ENCODE measurements at regions not wholly inside any gene's neighbourhood (a gene's known extent, or its start where the extent isn't known, plus 50 kb on each side); places are given as distances from the start of the nearest gene placed in this dataset.

- Histone ChIP-seq H3K4me3 (ENCODE audit: control insufficient read depth in 1 of 2, extremely low read depth in 1 of 2, low read length in 1 of 2) (no peak overlapping the region), H3K27me3 (replicated peaks in 1 of 2; ENCODE audit: control insufficient read depth in 2 of 2, extremely low read depth in 1 of 2, insufficient read depth in 2 of 2, low read length in 1 of 2) (no peaks in the 10 kb centered on the region), H3K9me3 (no peaks in the 10 kb centered on the region), H3K27ac (ENCODE audit: low read length) (no peak overlapping the region), H3K36me3 (ENCODE audit: control insufficient read depth in 2 of 2, extremely low read depth in 1 of 2, insufficient read depth in 1 of 2, low read length in 1 of 2) (no peaks in the 10 kb centered on the region), H3K4me1 (ENCODE audit: control insufficient read depth in 1 of 2, extremely low read depth in 1 of 2, insufficient read depth in 2 of 2, low read length in 2 of 2) (peaks cover 7 to 10% of the 10 kb centered on the region in 2 experiments)
- no CpG with 5 or more reads among the region's 1 CpG for WGBS (ENCODE audit: insufficient coverage)
- peaks cover 48 to 58% (median 53%) of the 10 kb centered on the region in 3 donors for H3K4me1 Mint-ChIP-seq
- ChIA-PET CTCF (interaction anchor here (0.6 to 2.2 kb wide), 16 partner anchors 69 to 249 kb away, joined by 3 to 33 read pairs (median 4); no protein-coding TSS in a partner anchor), POLR2A (interaction anchor here in 1 of 2 donors (0.6 kb wide), 1 partner anchor 81 kb away, joined by 4 read pairs; no protein-coding TSS in a partner anchor)
- DNase-seq (peak in 16 of 35 experiments; percentile 9 to 65 (median 14)), ATAC-seq (replicated peaks in 1 of 4) (peak in 3 of 4 experiments; percentile 45 to 63 (median 60))
- H3K27ac Mint-ChIP-seq = no peak overlapping the region
- no peaks in the 10 kb centered on the region for H3K36me3 Mint-ChIP-seq
- H3K4me3 Mint-ChIP-seq = no peak overlapping the region
- H3K9me3 Mint-ChIP-seq = no peaks in the 10 kb centered on the region
- H3K27me3 Mint-ChIP-seq = no peaks in the 10 kb centered on the region
These were observed 128.4 kb downstream of the RAP2B start for GRCh38 chr3:153290268-153291015.

GRCh38 chr3:153291059-153291685 lies 129.1 kb downstream of the RAP2B start:
- ATAC-seq (replicated peaks in 1 of 4) = peak in 2 of 4 experiments; percentile 58 to 77
- WGBS (ENCODE audit: insufficient coverage) = 17% methylated on average over 1 of the region's 3 CpGs
- Histone ChIP-seq H3K27ac (ENCODE audit: low read length) (no peak overlapping the region), H3K4me3 (ENCODE audit: control insufficient read depth in 1 of 2, extremely low read depth in 1 of 2, low read length in 1 of 2) (no peak overlapping the region), H3K9me3 (no peaks in the 10 kb centered on the region), H3K27me3 (replicated peaks in 1 of 2; ENCODE audit: control insufficient read depth in 2 of 2, extremely low read depth in 1 of 2, insufficient read depth in 2 of 2, low read length in 1 of 2) (no peaks in the 10 kb centered on the region), H3K4me1 (ENCODE audit: control insufficient read depth in 1 of 2, extremely low read depth in 1 of 2, insufficient read depth in 2 of 2, low read length in 2 of 2) (peaks cover 4 to 10% of the 10 kb centered on the region in 2 experiments), H3K36me3 (ENCODE audit: control insufficient read depth in 2 of 2, extremely low read depth in 1 of 2, insufficient read depth in 1 of 2, low read length in 1 of 2) (no peaks in the 10 kb centered on the region)
- ChIA-PET CTCF (interaction anchor here (0.6 to 2.2 kb wide), 10 partner anchors 70 to 248 kb away, joined by 3 to 33 read pairs (median 6); no protein-coding TSS in a partner anchor), POLR2A (interaction anchor here in 1 of 2 donors (0.6 kb wide), 1 partner anchor 82 kb away, joined by 4 read pairs; no protein-coding TSS in a partner anchor)
- H3K4me1 Mint-ChIP-seq = peaks cover 40 to 51% (median 45%) of the 10 kb centered on the region in 3 donors
- DNase-seq = peak in 1 of 35 experiments; percentile 50
- H3K27ac Mint-ChIP-seq = no peak overlapping the region
- no peaks in the 10 kb centered on the region for H3K27me3 Mint-ChIP-seq
- no peaks in the 10 kb centered on the region for H3K36me3 Mint-ChIP-seq
- no peaks in the 10 kb centered on the region for H3K9me3 Mint-ChIP-seq
- no peak overlapping the region for H3K4me3 Mint-ChIP-seq

- WGBS (ENCODE audit: insufficient coverage) = no CpG with 5 or more reads among the region's 5 CpGs
- Mint-ChIP-seq H3K36me3 (no peaks in the 10 kb centered on the region), H3K4me1 (peaks cover 28 to 41% (median 33%) of the 10 kb centered on the region in 3 donors), H3K27ac (no peak overlapping the region), H3K9me3 (no peaks in the 10 kb centered on the region), H3K27me3 (no peaks in the 10 kb centered on the region), H3K4me3 (no peak overlapping the region)
- POLR2A ChIA-PET = no interaction called here
- H3K4me3 ChIP-seq (ENCODE audit: control insufficient read depth in 1 of 2, extremely low read depth in 1 of 2, low read length in 1 of 2) = no peak overlapping the region
- ATAC-seq (replicated peaks in 1 of 4) = no peak
- no peaks in the 10 kb centered on the region for H3K27me3 ChIP-seq (replicated peaks in 1 of 2; ENCODE audit: control insufficient read depth in 2 of 2, extremely low read depth in 1 of 2, insufficient read depth in 2 of 2, low read length in 1 of 2)
- no peak for DNase-seq
- H3K36me3 ChIP-seq (ENCODE audit: control insufficient read depth in 2 of 2, extremely low read depth in 1 of 2, insufficient read depth in 1 of 2, low read length in 1 of 2) = no peaks in the 10 kb centered on the region
- H3K27ac ChIP-seq (ENCODE audit: low read length) = no peak overlapping the region
- CTCF ChIA-PET = interaction anchor here in 1 of 2 donors (1.0 kb wide), 1 partner anchor 128 kb away, joined by 3 read pairs; no protein-coding TSS in a partner anchor
- H3K9me3 ChIP-seq = no peaks in the 10 kb centered on the region
- H3K4me1 ChIP-seq (ENCODE audit: control insufficient read depth in 1 of 2, extremely low read depth in 1 of 2, insufficient read depth in 2 of 2, low read length in 2 of 2) = peaks cover 4 to 10% of the 10 kb centered on the region in 2 experiments
These were observed 131.2 kb downstream of the RAP2B start for GRCh38 chr3:153293265-153293664.

GRCh38 chr3:153295901-153296300 lies 133.9 kb downstream of the RAP2B start:
- CTCF ChIA-PET = interaction anchor here in 1 of 2 donors (0.6 to 1.5 kb wide), 3 partner anchors 10 to 131 kb away, joined by 3 to 5 read pairs (median 3); no protein-coding TSS in a partner anchor
- H3K4me1 Mint-ChIP-seq = peaks cover 8 to 16% (median 10%) of the 10 kb centered on the region in 3 donors
- no peaks in the 10 kb centered on the region for H3K27me3 ChIP-seq (replicated peaks in 1 of 2; ENCODE audit: control insufficient read depth in 2 of 2, extremely low read depth in 1 of 2, insufficient read depth in 2 of 2, low read length in 1 of 2)
- POLR2A ChIA-PET = interaction anchor here (0.5 to 0.6 kb wide), 2 partner anchors 65 to 321 kb away, joined by 3 to 12 read pairs; no protein-coding TSS in a partner anchor
- no peaks in the 10 kb centered on the region for H3K36me3 Mint-ChIP-seq
- DNase-seq (no peak), ATAC-seq (replicated peaks in 1 of 4) (no peak)
- no peak overlapping the region for H3K4me3 ChIP-seq (ENCODE audit: control insufficient read depth in 1 of 2, extremely low read depth in 1 of 2, low read length in 1 of 2)
- H3K9me3 Mint-ChIP-seq = no peaks in the 10 kb centered on the region
- no peaks in the 10 kb centered on the region for H3K9me3 ChIP-seq
- peaks cover 0 to 3% of the 10 kb centered on the region in 2 experiments for H3K4me1 ChIP-seq (ENCODE audit: control insufficient read depth in 1 of 2, extremely low read depth in 1 of 2, insufficient read depth in 2 of 2, low read length in 2 of 2)
- no peak overlapping the region for H3K27ac ChIP-seq (ENCODE audit: low read length)
- no peaks in the 10 kb centered on the region for H3K27me3 Mint-ChIP-seq
- no peaks in the 10 kb centered on the region for H3K36me3 ChIP-seq (ENCODE audit: control insufficient read depth in 2 of 2, extremely low read depth in 1 of 2, insufficient read depth in 1 of 2, low read length in 1 of 2)
- no peak overlapping the region for H3K27ac Mint-ChIP-seq
- H3K4me3 Mint-ChIP-seq = no peak overlapping the region

- no peaks in the 10 kb centered on the region for H3K4me1 Mint-ChIP-seq
- Histone ChIP-seq H3K4me3 (ENCODE audit: control insufficient read depth in 1 of 2, extremely low read depth in 1 of 2, low read length in 1 of 2) (no peak overlapping the region), H3K27ac (ENCODE audit: low read length) (no peak overlapping the region), H3K27me3 (replicated peaks in 1 of 2; ENCODE audit: control insufficient read depth in 2 of 2, extremely low read depth in 1 of 2, insufficient read depth in 2 of 2, low read length in 1 of 2) (no peaks in the 10 kb centered on the region), H3K36me3 (ENCODE audit: control insufficient read depth in 2 of 2, extremely low read depth in 1 of 2, insufficient read depth in 1 of 2, low read length in 1 of 2) (no peaks in the 10 kb centered on the region), H3K4me1 (ENCODE audit: control insufficient read depth in 1 of 2, extremely low read depth in 1 of 2, insufficient read depth in 2 of 2, low read length in 2 of 2) (no peaks in the 10 kb centered on the region), H3K9me3 (no peaks in the 10 kb centered on the region)
- DNase-seq (no peak), ATAC-seq (replicated peaks in 1 of 4) (no peak)
- no peaks in the 10 kb centered on the region for H3K9me3 Mint-ChIP-seq
- POLR2A ChIA-PET = no interaction called here
- no peak overlapping the region for H3K4me3 Mint-ChIP-seq
- CTCF ChIA-PET = interaction anchor here in 1 of 2 donors (0.6 kb wide), 1 partner anchor 460 kb away, joined by 3 read pairs; no protein-coding TSS in a partner anchor
- no peak overlapping the region for H3K27ac Mint-ChIP-seq
- H3K27me3 Mint-ChIP-seq = no peaks in the 10 kb centered on the region
- no peaks in the 10 kb centered on the region for H3K36me3 Mint-ChIP-seq
- WGBS (ENCODE audit: insufficient coverage) = no CpG with 5 or more reads among the region's 2 CpGs
These were observed 143.2 kb downstream of the RAP2B start for GRCh38 chr3:153305189-153305588.

- Mint-ChIP-seq H3K27ac (no peak overlapping the region), H3K36me3 (no peaks in the 10 kb centered on the region), H3K4me1 (peaks cover 0 to 10% (median 5%) of the 10 kb centered on the region in 3 donors), H3K9me3 (no peaks in the 10 kb centered on the region), H3K27me3 (no peaks in the 10 kb centered on the region), H3K4me3 (no peak overlapping the region)
- no CpG with 5 or more reads among the region's 1 CpG for WGBS (ENCODE audit: insufficient coverage)
- Histone ChIP-seq H3K9me3 (no peaks in the 10 kb centered on the region), H3K27me3 (replicated peaks in 1 of 2; ENCODE audit: control insufficient read depth in 2 of 2, extremely low read depth in 1 of 2, insufficient read depth in 2 of 2, low read length in 1 of 2) (no peaks in the 10 kb centered on the region), H3K4me3 (ENCODE audit: control insufficient read depth in 1 of 2, extremely low read depth in 1 of 2, low read length in 1 of 2) (no peak overlapping the region), H3K36me3 (ENCODE audit: control insufficient read depth in 2 of 2, extremely low read depth in 1 of 2, insufficient read depth in 1 of 2, low read length in 1 of 2) (no peaks in the 10 kb centered on the region), H3K27ac (ENCODE audit: low read length) (no peak overlapping the region), H3K4me1 (ENCODE audit: control insufficient read depth in 1 of 2, extremely low read depth in 1 of 2, insufficient read depth in 2 of 2, low read length in 2 of 2) (no peaks in the 10 kb centered on the region)
- DNase-seq (no peak), ATAC-seq (replicated peaks in 1 of 4) (no peak)
- ChIA-PET POLR2A (no interaction called here), CTCF (no interaction called here)
These were observed 149.5 kb downstream of the RAP2B start for GRCh38 chr3:153311541-153311940.

Data from T-cell (primary cell).